NCI-H526 (cell line): ENCODE measurements at regions not wholly inside any gene's neighbourhood (a gene's known extent, or its start where the extent isn't known, plus 50 kb on each side); places are given as distances from the start of the nearest gene placed in this dataset.

Source experiments
- DNase-seq, 2 experiments: peaks; one replicate each; lab custom pipeline; 2025; lab: John Stamatoyannopoulos, UW

GRCh38 chr13:47168618-47169017 lies 271.8 kb upstream of the HTR2A start:
- DNase-seq = no peak

- no peak for DNase-seq
These were observed 271.2 kb upstream of the HTR2A start for GRCh38 chr13:47168066-47168465.

GRCh38 chr13:47166336-47166735 lies 269.5 kb upstream of the HTR2A start:
- no peak for DNase-seq

DNA sequence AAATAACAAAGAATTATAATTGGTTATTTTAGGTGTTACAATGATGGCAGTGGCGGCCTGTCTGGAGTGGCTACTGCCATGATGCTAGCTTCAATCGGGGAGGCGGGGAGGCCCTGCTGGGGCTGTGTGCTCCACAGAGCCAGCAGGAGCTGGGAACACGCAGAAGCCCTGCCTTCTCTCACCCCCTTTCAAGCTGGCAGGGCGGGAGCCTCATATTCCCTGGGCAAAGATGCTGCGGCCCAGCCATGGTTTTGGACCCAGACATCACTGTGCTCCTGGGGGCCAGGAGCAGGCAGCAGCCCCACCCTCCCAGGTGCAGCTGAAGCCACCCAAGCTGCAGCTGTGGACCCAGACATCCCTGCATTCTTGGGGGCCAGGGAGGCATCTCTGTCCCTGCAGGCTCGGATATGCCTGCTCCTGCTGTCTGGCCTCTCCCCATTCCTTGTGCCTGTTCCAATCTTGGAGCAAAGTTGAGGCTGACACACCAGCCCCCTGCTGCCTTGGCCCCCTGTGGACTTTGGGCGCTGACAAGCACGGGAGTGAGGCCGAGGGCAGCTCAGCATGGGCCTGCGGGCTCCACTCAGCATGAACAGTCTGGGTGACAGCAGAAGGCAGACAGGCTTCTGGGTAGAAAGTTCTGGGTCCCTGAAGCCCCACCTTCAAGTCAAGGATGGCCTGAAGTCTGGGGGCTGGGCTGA lies 263.1 kb upstream of the HTR2A start:
- no peak for DNase-seq

- no peak for DNase-seq
These were observed 261.7 kb upstream of the HTR2A start for GRCh38 chr13:47158593-47158992.

DNA sequence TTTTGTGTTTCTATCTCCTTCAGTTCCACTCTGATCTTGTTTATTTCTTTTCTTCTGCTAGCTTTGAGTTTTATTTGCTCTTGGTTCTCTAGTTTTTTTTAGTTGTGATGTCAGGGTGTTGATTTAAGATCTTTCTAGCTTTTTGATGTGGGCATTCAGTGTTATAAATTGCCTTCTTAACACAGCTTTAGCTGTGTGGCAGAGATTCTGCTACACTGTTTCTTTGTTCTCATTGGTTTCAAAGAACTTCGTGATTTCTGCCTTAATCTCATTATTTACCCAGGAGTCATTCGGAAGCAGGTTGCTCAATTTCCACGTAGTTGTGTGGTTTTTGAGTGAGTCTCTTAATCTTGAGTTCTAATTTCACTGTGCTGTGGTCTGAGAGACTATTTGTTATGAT lies 251.7 kb upstream of the HTR2A start:
- no peak for DNase-seq

DNA sequence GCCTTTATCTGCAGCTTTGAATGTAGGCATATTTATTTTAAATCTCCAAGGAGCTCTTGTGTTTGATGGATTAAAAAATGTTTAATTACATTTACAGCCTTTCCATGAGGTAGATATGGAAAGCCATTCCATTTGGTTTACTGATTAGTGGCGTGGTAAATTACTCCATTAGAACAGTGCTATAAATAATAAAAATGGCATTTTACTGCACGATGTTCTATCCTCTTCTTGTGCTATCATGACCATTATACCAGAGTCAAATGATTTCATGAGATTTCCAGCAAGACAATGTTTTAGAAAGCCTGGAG lies 250.9 kb upstream of the HTR2A start:
- no peak for DNase-seq

DNA sequence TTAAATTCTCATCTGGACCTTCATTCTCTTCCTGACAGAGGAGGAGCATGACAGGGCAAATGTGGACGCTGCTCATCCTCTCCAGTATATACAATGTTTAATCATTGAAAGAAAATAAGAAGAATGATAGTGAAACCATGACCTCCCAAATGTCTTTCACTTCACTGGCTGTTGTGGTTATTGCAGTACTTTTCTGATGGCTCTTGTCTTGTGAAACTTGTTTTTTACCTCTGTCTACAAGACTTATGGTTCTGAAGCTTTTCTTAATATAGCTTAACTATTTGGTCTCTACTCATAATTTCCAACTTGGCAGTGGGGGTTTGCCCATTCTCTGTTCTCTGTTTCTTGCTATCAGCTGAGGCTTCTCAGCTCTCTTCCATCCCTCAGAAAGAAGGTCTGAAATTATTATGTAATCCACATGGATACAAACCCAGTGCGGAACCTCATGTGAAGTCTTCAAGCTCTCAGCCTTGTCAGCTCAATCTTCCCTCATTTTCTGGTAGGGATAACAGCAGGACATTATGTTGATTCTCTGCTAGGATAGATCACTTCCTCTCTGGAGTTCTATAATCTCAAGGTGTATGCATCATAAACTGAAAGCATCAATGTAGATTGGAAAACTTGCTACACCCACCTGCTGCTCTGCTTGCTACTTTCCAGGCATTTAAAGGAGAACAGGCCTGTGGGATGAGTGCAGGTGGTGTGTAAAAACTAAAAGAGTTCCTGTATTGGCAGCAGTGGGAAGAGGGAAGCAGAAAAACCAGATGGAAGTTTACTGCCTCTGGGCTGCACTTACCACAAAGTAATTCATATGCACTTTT lies 250.3 kb upstream of the HTR2A start:
- no peak for DNase-seq

DNA sequence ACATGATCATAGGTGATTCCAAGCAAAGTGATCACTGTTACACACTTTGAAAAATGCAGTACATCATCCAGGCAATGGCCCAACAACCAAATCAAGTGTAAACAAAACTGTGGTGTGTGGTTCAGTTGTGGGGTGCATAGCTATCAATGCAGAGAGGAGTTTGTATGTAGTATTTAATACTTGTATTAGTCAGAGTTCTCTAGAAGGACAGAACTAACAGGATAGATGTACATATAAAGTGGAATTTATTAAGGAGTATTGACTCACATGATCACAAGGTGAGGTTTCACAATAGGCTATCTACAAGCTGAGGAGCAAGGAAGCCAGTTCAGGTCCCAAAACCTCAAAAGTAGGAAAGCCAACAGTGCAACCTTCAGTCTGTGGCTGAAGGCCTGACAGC lies 249.3 kb upstream of the HTR2A start:
- DNase-seq = no peak

- DNase-seq = no peak
These were observed 247.9 kb upstream of the HTR2A start for GRCh38 chr13:47144782-47145181.

GRCh38 chr13:47142105-47142504 lies 245.3 kb upstream of the HTR2A start:
- no peak for DNase-seq

- no peak for DNase-seq
These were observed 242.7 kb upstream of the HTR2A start for GRCh38 chr13:47139519-47139918.

DNA sequence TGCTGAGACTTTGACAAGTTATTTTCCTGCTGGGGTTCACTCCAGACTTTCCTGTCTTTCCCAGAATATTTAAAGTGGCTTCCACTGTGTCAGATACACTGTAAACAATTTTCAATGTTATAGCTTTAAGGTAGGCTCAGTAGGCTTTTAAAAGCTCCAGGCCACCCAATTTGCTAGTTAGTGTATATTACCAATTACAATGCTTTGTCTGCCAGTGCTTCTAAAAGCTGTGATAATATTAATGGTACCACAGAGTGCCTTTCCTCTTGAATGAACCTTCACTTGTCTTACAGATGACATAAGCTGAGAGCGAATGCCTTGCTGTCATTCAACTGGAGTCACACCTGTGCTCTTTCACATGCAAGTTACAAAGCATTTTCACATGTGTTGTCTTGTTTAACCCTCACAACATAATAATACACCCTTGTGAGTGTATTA lies 239.7 kb upstream of the HTR2A start:
- DNase-seq = no peak

- no peak for DNase-seq
These were observed 239.1 kb upstream of the HTR2A start for GRCh38 chr13:47135800-47136503.

GRCh38 chr13:47134939-47135489 lies 238.2 kb upstream of the HTR2A start:
- no peak for DNase-seq

GRCh38 chr13:47133011-47133445 lies 236.2 kb upstream of the HTR2A start:
- no peak for DNase-seq

DNA sequence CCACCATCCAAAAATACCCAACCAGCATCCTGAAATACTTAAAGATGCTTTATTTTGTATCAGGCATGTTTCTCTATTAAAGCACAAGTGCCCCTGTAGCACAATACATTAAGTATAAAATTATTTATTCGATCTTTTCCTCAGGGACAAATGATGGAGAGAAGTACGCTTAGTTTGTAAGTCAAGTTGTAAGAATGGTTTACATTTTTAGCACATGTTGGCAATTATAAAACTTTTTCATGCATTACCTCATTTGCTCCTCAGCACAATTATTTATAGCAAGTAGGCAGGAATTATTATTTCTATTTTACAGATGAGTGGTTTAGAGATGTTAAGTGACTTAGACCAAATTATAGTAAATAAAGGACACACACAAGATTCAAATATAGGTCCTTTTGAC lies 232.6 kb upstream of the HTR2A start:
- DNase-seq = no peak

GRCh38 chr13:47126432-47126831 lies 229.6 kb upstream of the HTR2A start:
- no peak for DNase-seq

- no peak for DNase-seq
These were observed 224.4 kb upstream of the HTR2A start for GRCh38 chr13:47121092-47121763.

GRCh38 chr13:47120282-47120681 lies 223.4 kb upstream of the HTR2A start:
- DNase-seq = no peak

DNA sequence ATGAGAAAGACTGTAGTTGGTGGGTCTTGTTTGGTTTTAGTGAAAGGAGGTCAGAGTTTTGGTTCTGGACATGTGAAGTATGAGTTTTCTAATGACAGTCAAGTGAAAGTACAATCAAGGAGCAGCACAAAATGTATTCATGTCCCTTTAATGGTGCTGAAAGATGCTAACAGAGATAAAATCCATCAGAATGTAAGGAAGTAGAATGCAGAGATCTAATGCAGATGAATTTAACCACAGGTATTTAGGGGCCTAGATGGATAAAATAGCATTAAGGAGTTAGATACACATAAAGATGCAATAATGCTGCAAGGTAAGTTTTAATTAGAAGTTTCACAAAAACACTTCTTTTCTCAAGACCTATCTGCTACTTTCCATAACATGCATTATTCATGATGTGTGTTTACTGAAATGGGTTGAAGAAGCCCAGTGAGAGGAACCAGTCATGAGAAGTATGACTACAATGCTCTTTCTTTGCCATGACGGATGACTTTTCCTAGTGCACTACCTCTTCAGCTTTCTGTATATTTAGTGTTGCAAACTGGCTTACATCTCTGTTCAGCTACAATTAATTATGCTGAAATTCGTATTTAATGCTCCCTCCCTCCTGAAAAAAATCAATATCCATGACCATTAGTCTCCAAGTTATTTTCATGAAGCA lies 222.9 kb upstream of the HTR2A start:
- DNase-seq = no peak

- no peak for DNase-seq
These were observed 220.4 kb upstream of the HTR2A start for GRCh38 chr13:47117268-47117667.
